ENCODE measurements at regions not wholly inside any gene's neighbourhood (a gene's known extent, or its start where the extent isn't known, plus 50 kb on each side); places are given as distances from the start of the nearest gene placed in this dataset.

GRCh38 chr6:43950051-43950605, 177.1 kb downstream of the MRPL14 start:
- Histone ChIP-seq H3K9me3 (ENCODE audit: control insufficient read depth in 3 of 3, low read length in 3 of 3) (no peaks in the 10 kb centered on the region), H3K27me3 (ENCODE audit: control insufficient read depth in 3 of 3, insufficient read depth in 3 of 3, low read length in 3 of 3) (no peaks in the 10 kb centered on the region), H3K4me3 (ENCODE audit: low read length in 3 of 3) (no peak overlapping the region), H3K27ac (ENCODE audit: low read depth, low read length) (no peak overlapping the region), H3K4me1 (ENCODE audit: control insufficient read depth in 3 of 3, insufficient read depth in 3 of 3, low read length in 3 of 3) (peaks cover 16 to 44% (median 23%) of the 10 kb centered on the region in 3 donors), H3K36me3 (ENCODE audit: control insufficient read depth in 3 of 3, insufficient read depth in 3 of 3, low read length in 3 of 3) (no peaks in the 10 kb centered on the region), H3K9ac (ENCODE audit: low read depth in 1 of 3, low read length in 3 of 3) (no peak overlapping the region)

GRCh38 chr6:43949551-43949991, 177.7 kb downstream of the MRPL14 start:
- Histone ChIP-seq H3K4me1 (ENCODE audit: control insufficient read depth in 3 of 3, insufficient read depth in 3 of 3, low read length in 3 of 3) (peaks cover 10 to 38% (median 17%) of the 10 kb centered on the region in 3 donors), H3K27ac (ENCODE audit: low read depth, low read length) (no peak overlapping the region), H3K36me3 (ENCODE audit: control insufficient read depth in 3 of 3, insufficient read depth in 3 of 3, low read length in 3 of 3) (no peaks in the 10 kb centered on the region), H3K27me3 (ENCODE audit: control insufficient read depth in 3 of 3, insufficient read depth in 3 of 3, low read length in 3 of 3) (no peaks in the 10 kb centered on the region), H3K4me3 (ENCODE audit: low read length in 3 of 3) (no peak overlapping the region), H3K9me3 (ENCODE audit: control insufficient read depth in 3 of 3, low read length in 3 of 3) (peaks cover 0 to 3% (median 2%) of the 10 kb centered on the region in 3 donors), H3K9ac (ENCODE audit: low read depth in 1 of 3, low read length in 3 of 3) (no peak overlapping the region)

- Histone ChIP-seq H3K36me3 (ENCODE audit: control insufficient read depth in 3 of 3, insufficient read depth in 3 of 3, low read length in 3 of 3) (no peaks in the 10 kb centered on the region), H3K27ac (ENCODE audit: low read depth, low read length) (no peak overlapping the region), H3K9ac (ENCODE audit: low read depth in 1 of 3, low read length in 3 of 3) (no peak overlapping the region), H3K9me3 (ENCODE audit: control insufficient read depth in 3 of 3, low read length in 3 of 3) (peaks cover 0 to 3% (median 2%) of the 10 kb centered on the region in 3 donors), H3K4me3 (ENCODE audit: low read length in 3 of 3) (no peak overlapping the region), H3K4me1 (ENCODE audit: control insufficient read depth in 3 of 3, insufficient read depth in 3 of 3, low read length in 3 of 3) (peaks cover 6 to 33% (median 10%) of the 10 kb centered on the region in 3 donors), H3K27me3 (ENCODE audit: control insufficient read depth in 3 of 3, insufficient read depth in 3 of 3, low read length in 3 of 3) (no peaks in the 10 kb centered on the region)
Observed at GRCh38 chr6:43948527-43949485, 178.4 kb downstream of the MRPL14 start.

GRCh38 chr6:43947860-43948259, 177.8 kb downstream of the VEGFA start:
- no peak overlapping the region for H3K4me3 ChIP-seq (ENCODE audit: low read length in 3 of 3)
- no peaks in the 10 kb centered on the region for H3K36me3 ChIP-seq (ENCODE audit: control insufficient read depth in 3 of 3, insufficient read depth in 3 of 3, low read length in 3 of 3)
- no peaks in the 10 kb centered on the region for H3K27me3 ChIP-seq (ENCODE audit: control insufficient read depth in 3 of 3, insufficient read depth in 3 of 3, low read length in 3 of 3)
- H3K9ac ChIP-seq (ENCODE audit: low read depth in 1 of 3, low read length in 3 of 3), result no peak overlapping the region
- no peak overlapping the region for H3K27ac ChIP-seq (ENCODE audit: low read depth, low read length)
- H3K9me3 ChIP-seq (ENCODE audit: control insufficient read depth in 3 of 3, low read length in 3 of 3), result peaks cover 0 to 3% (median 2%) of the 10 kb centered on the region in 3 donors
- H3K4me1 ChIP-seq (ENCODE audit: control insufficient read depth in 3 of 3, insufficient read depth in 3 of 3, low read length in 3 of 3), result peaks cover 0 to 24% (median 7%) of the 10 kb centered on the region in 3 donors

- no peaks in the 10 kb centered on the region for H3K36me3 ChIP-seq (ENCODE audit: control insufficient read depth in 3 of 3, insufficient read depth in 3 of 3, low read length in 3 of 3)
- H3K27me3 ChIP-seq (ENCODE audit: control insufficient read depth in 3 of 3, insufficient read depth in 3 of 3, low read length in 3 of 3), result no peaks in the 10 kb centered on the region
- H3K9ac ChIP-seq (ENCODE audit: low read depth in 1 of 3, low read length in 3 of 3), result no peak overlapping the region
- peaks cover 0 to 14% (median 7%) of the 10 kb centered on the region in 3 donors for H3K4me1 ChIP-seq (ENCODE audit: control insufficient read depth in 3 of 3, insufficient read depth in 3 of 3, low read length in 3 of 3)
- no peak overlapping the region for H3K27ac ChIP-seq (ENCODE audit: low read depth, low read length)
- H3K4me3 ChIP-seq (ENCODE audit: low read length in 3 of 3), result no peak overlapping the region
- peaks cover 0 to 3% (median 2%) of the 10 kb centered on the region in 3 donors for H3K9me3 ChIP-seq (ENCODE audit: control insufficient read depth in 3 of 3, low read length in 3 of 3)
Observed at GRCh38 chr6:43946641-43947363, 176.8 kb downstream of the VEGFA start.

GRCh38 chr6:43945768-43946080, 175.7 kb downstream of the VEGFA start:
- Histone ChIP-seq H3K36me3 (ENCODE audit: control insufficient read depth in 3 of 3, insufficient read depth in 3 of 3, low read length in 3 of 3) (no peaks in the 10 kb centered on the region), H3K27ac (ENCODE audit: low read depth, low read length) (no peak overlapping the region), H3K4me3 (ENCODE audit: low read length in 3 of 3) (no peak overlapping the region), H3K4me1 (ENCODE audit: control insufficient read depth in 3 of 3, insufficient read depth in 3 of 3, low read length in 3 of 3) (peaks cover 0 to 4% (median 1%) of the 10 kb centered on the region in 3 donors), H3K9me3 (ENCODE audit: control insufficient read depth in 3 of 3, low read length in 3 of 3) (peaks cover 0 to 3% (median 2%) of the 10 kb centered on the region in 3 donors), H3K27me3 (ENCODE audit: control insufficient read depth in 3 of 3, insufficient read depth in 3 of 3, low read length in 3 of 3) (no peaks in the 10 kb centered on the region), H3K9ac (ENCODE audit: low read depth in 1 of 3, low read length in 3 of 3) (no peak overlapping the region)

GRCh38 chr6:43944908-43945767, 175.1 kb downstream of the VEGFA start:
- H3K27me3 ChIP-seq (ENCODE audit: control insufficient read depth in 3 of 3, insufficient read depth in 3 of 3, low read length in 3 of 3), result no peaks in the 10 kb centered on the region
- peaks cover 0 to 3% (median 2%) of the 10 kb centered on the region in 3 donors for H3K9me3 ChIP-seq (ENCODE audit: control insufficient read depth in 3 of 3, low read length in 3 of 3)
- no peak overlapping the region for H3K4me3 ChIP-seq (ENCODE audit: low read length in 3 of 3)
- peaks cover 0 to 10% (median 3%) of the 10 kb centered on the region in 3 donors for H3K4me1 ChIP-seq (ENCODE audit: control insufficient read depth in 3 of 3, insufficient read depth in 3 of 3, low read length in 3 of 3)
- no peak overlapping the region for H3K9ac ChIP-seq (ENCODE audit: low read depth in 1 of 3, low read length in 3 of 3)
- no peaks in the 10 kb centered on the region for H3K36me3 ChIP-seq (ENCODE audit: control insufficient read depth in 3 of 3, insufficient read depth in 3 of 3, low read length in 3 of 3)
- H3K27ac ChIP-seq (ENCODE audit: low read depth, low read length), result no peak overlapping the region

- Histone ChIP-seq H3K4me3 (ENCODE audit: low read length in 3 of 3) (no peak overlapping the region), H3K27ac (ENCODE audit: low read depth, low read length) (no peak overlapping the region), H3K36me3 (ENCODE audit: control insufficient read depth in 3 of 3, insufficient read depth in 3 of 3, low read length in 3 of 3) (no peaks in the 10 kb centered on the region), H3K4me1 (ENCODE audit: control insufficient read depth in 3 of 3, insufficient read depth in 3 of 3, low read length in 3 of 3) (peaks cover 0 to 15% (median 5%) of the 10 kb centered on the region in 3 donors), H3K9ac (ENCODE audit: low read depth in 1 of 3, low read length in 3 of 3) (no peak overlapping the region), H3K27me3 (ENCODE audit: control insufficient read depth in 3 of 3, insufficient read depth in 3 of 3, low read length in 3 of 3) (no peaks in the 10 kb centered on the region), H3K9me3 (ENCODE audit: control insufficient read depth in 3 of 3, low read length in 3 of 3) (peaks cover 0 to 3% (median 2%) of the 10 kb centered on the region in 3 donors)
Observed at GRCh38 chr6:43943781-43944250, 173.8 kb downstream of the VEGFA start.

GRCh38 chr6:43943099-43943766, 173.2 kb downstream of the VEGFA start:
- Histone ChIP-seq H3K27me3 (ENCODE audit: control insufficient read depth in 3 of 3, insufficient read depth in 3 of 3, low read length in 3 of 3) (no peaks in the 10 kb centered on the region), H3K36me3 (ENCODE audit: control insufficient read depth in 3 of 3, insufficient read depth in 3 of 3, low read length in 3 of 3) (no peaks in the 10 kb centered on the region), H3K4me1 (ENCODE audit: control insufficient read depth in 3 of 3, insufficient read depth in 3 of 3, low read length in 3 of 3) (peaks cover 0 to 11% (median 5%) of the 10 kb centered on the region in 3 donors), H3K9me3 (ENCODE audit: control insufficient read depth in 3 of 3, low read length in 3 of 3) (peaks cover 0 to 3% (median 2%) of the 10 kb centered on the region in 3 donors), H3K27ac (ENCODE audit: low read depth, low read length) (no peak overlapping the region), H3K4me3 (ENCODE audit: low read length in 3 of 3) (no peak overlapping the region), H3K9ac (ENCODE audit: low read depth in 1 of 3, low read length in 3 of 3) (no peak overlapping the region)
